Caco-2 (cell line): ENCODE measurements at regions not wholly inside any gene's neighbourhood (a gene's known extent, or its start where the extent isn't known, plus 50 kb on each side); places are given as distances from the start of the nearest gene placed in this dataset.
"Not testable (repeated sequence)": the region's sequence is repeated elsewhere in the genome, so short reads cannot be mapped to it uniquely, and the experiment has no call there.

Source experiments
- BruUV-seq: library from RNA; stranded (reverse); fragments of 400-500 nt; replicated peaks from 2 replicates; lab custom pipeline; 2021; lab: Mats Ljungman, UMichigan
- CTCF ChIA-PET: fragments of 300-600 bp; sonication (Branson Sonifier 250); formaldehyde crosslinking; loops from one replicate; lab custom pipeline; 2022; ENCODE audit warnings: antibody characterized with exemption; lab: Charles Lee
- POLR2A ChIA-PET: fragments of 300-600 bp; sonication (Branson Sonifier 250); formaldehyde crosslinking; loops from one replicate; lab custom pipeline; 2022; ENCODE audit warnings: antibody characterized with exemption; lab: Charles Lee
- DNase-seq, 2 experiments: peaks; one replicate each; pipeline versions ENCODE4 v3.0.0 to v3.0.0-alpha.2; 2020 to 2022
- H3K27me3 ChIP-seq: replicated peaks from 2 replicates; pipeline ENCODE4 v1.6.0; 2011; ENCODE audit warnings: low read length; ENCODE audit not compliant: control insufficient read depth, insufficient read depth
- H3K36me3 ChIP-seq: 2 replicates; pipeline ENCODE4 v1.5.1; 2011; ENCODE audit warnings: low read length; ENCODE audit not compliant: control insufficient read depth, insufficient read depth
- H3K4me1 ChIP-seq: fragments of 250-450 bp; sonication (Bioruptor Pico); 2 replicates; pipeline ENCODE4 v1.5.1; 2020; ENCODE audit warnings: mild to moderate bottlenecking
- H3K4me3 ChIP-seq: 2 replicates; pipeline ENCODE4 v1.5.1; 2011; ENCODE audit warnings: low read depth, mild to moderate bottlenecking, control low read depth, low read length
- H3K9me3 ChIP-seq: fragments of 250-450 bp; sonication (Bioruptor Pico); 2 replicates; pipeline ENCODE4 v1.5.1; 2020; ENCODE audit warnings: mild to moderate bottlenecking, moderate library complexity
- H3K27ac Mint-ChIP-seq: one replicate; pipeline ENCODE4 v1.8.0; 2022; ENCODE audit warnings: mixed read lengths; ENCODE audit not compliant: unreplicated experiment
- H3K27me3 Mint-ChIP-seq: one replicate; pipeline ENCODE4 v1.8.0; 2022; ENCODE audit warnings: mixed read lengths; ENCODE audit not compliant: insufficient read depth, unreplicated experiment
- H3K36me3 Mint-ChIP-seq: one replicate; pipeline ENCODE4 v1.8.0; 2022; ENCODE audit warnings: mild to moderate bottlenecking, mixed read lengths; ENCODE audit not compliant: insufficient read depth, unreplicated experiment
- H3K4me1 Mint-ChIP-seq: one replicate; pipeline ENCODE4 v1.8.0; 2022; ENCODE audit warnings: low read depth, mixed read lengths; ENCODE audit not compliant: unreplicated experiment
- H3K4me3 Mint-ChIP-seq: one replicate; pipeline ENCODE4 v1.8.0; 2022; ENCODE audit warnings: mild to moderate bottlenecking, moderate library complexity, mixed read lengths; ENCODE audit not compliant: unreplicated experiment
- H3K9me3 Mint-ChIP-seq: one replicate; pipeline ENCODE4 v1.8.0; 2022; ENCODE audit warnings: mixed read lengths; ENCODE audit not compliant: unreplicated experiment
- CTCF ChIP-seq, 2 experiments: fragments of 200-600 bp in 1 of 2; IDR thresholded peaks; 1 replicate in 1 of 2; 2 replicates in 1 of 2; pipeline versions ENCODE4 v1.5.1 to v1.8.0; 2011 to 2022; ENCODE audit warnings: antibody characterized with exemption in 1 of 2, control low read depth in 1 of 2, inconsistent platforms in 1 of 2, low read depth in 1 of 2, low read length in 1 of 2, mild to moderate bottlenecking in 1 of 2, moderate library complexity in 1 of 2; ENCODE audit not compliant: insufficient read depth in 1 of 2, severe bottlenecking in 1 of 2, unreplicated experiment in 1 of 2
- intact Hi-C: fragments of 100-400 bp; cut with micrococcal nuclease; formaldehyde crosslinking; loops from one replicate; pipeline ENCODE4 v1.10.0; 2022; ENCODE audit not compliant: unreplicated experiment

GRCh38 chr12:87338681-87339080 lies 690.5 kb downstream of the C12orf50 start:
- ChIA-PET CTCF (no interaction called here), POLR2A (no interaction called here)
- Mint-ChIP-seq H3K27me3 (no peaks in the 10 kb centered on the region), H3K36me3 (no peaks in the 10 kb centered on the region), H3K4me3 (no peak overlapping the region), H3K27ac (no peak overlapping the region), H3K9me3 (no peaks in the 10 kb centered on the region), H3K4me1 (no peaks in the 10 kb centered on the region)
- intact Hi-C loops: no loop called here
- H3K4me1 ChIP-seq: no peaks in the 10 kb centered on the region
- no peak for TF ChIP-seq CTCF (IDR thresholded peaks at IDR 0.05; ENCODE audit: insufficient read depth in 1 of 2, low read depth in 1 of 2, low read length in 1 of 2, severe bottlenecking in 1 of 2, unreplicated experiment in 1 of 2)
- no TSS peak for BruUV-seq
- no peak overlapping the region for H3K4me3 ChIP-seq
- H3K36me3 ChIP-seq: no peaks in the 10 kb centered on the region
- H3K27me3 ChIP-seq: no peaks in the 10 kb centered on the region
- H3K9me3 ChIP-seq: no peaks in the 10 kb centered on the region
- DNase-seq: no peak

GRCh38 chr12:87336814-87337336 lies 692.3 kb downstream of the C12orf50 start:
- H3K4me1 ChIP-seq: no peaks in the 10 kb centered on the region
- H3K4me3 ChIP-seq: no peak overlapping the region
- no peaks in the 10 kb centered on the region for H3K36me3 ChIP-seq
- TF ChIP-seq CTCF (IDR thresholded peaks at IDR 0.05; ENCODE audit: insufficient read depth in 1 of 2, low read depth in 1 of 2, low read length in 1 of 2, severe bottlenecking in 1 of 2, unreplicated experiment in 1 of 2): no peak
- Mint-ChIP-seq H3K4me1 (no peaks in the 10 kb centered on the region), H3K27me3 (no peaks in the 10 kb centered on the region), H3K4me3 (no peak overlapping the region), H3K36me3 (no peaks in the 10 kb centered on the region), H3K9me3 (no peaks in the 10 kb centered on the region), H3K27ac (no peak overlapping the region)
- no TSS peak for BruUV-seq
- H3K9me3 ChIP-seq: no peaks in the 10 kb centered on the region
- no peaks in the 10 kb centered on the region for H3K27me3 ChIP-seq
- intact Hi-C loops: no loop called here
- DNase-seq: no peak
- POLR2A ChIA-PET: no interaction called here
- CTCF ChIA-PET: no interaction called here

- Histone ChIP-seq H3K4me3 (no peak overlapping the region), H3K36me3 (no peaks in the 10 kb centered on the region), H3K4me1 (no peaks in the 10 kb centered on the region), H3K27me3 (no peaks in the 10 kb centered on the region), H3K9me3 (no peaks in the 10 kb centered on the region)
- no peaks in the 10 kb centered on the region for H3K4me1 Mint-ChIP-seq
- H3K9me3 Mint-ChIP-seq: no peaks in the 10 kb centered on the region
- H3K36me3 Mint-ChIP-seq: no peaks in the 10 kb centered on the region
- ChIA-PET POLR2A (no interaction called here), CTCF (no interaction called here)
- no peak for DNase-seq
- intact Hi-C loops: no loop called here
- no peak for TF ChIP-seq CTCF (IDR thresholded peaks at IDR 0.05; ENCODE audit: insufficient read depth in 1 of 2, low read depth in 1 of 2, low read length in 1 of 2, severe bottlenecking in 1 of 2, unreplicated experiment in 1 of 2)
- H3K27ac Mint-ChIP-seq: no peak overlapping the region
- no TSS peak for BruUV-seq
- H3K27me3 Mint-ChIP-seq: no peaks in the 10 kb centered on the region
- no peak overlapping the region for H3K4me3 Mint-ChIP-seq
These were observed 696.0 kb downstream of the C12orf50 start for GRCh38 chr12:87332987-87333726.

- H3K9me3 ChIP-seq, H3K4me1 Mint-ChIP-seq, POLR2A ChIA-PET, H3K27me3 Mint-ChIP-seq, H3K4me3 ChIP-seq, intact Hi-C loops, H3K36me3 Mint-ChIP-seq, CTCF ChIA-PET, H3K9me3 Mint-ChIP-seq, H3K4me3 Mint-ChIP-seq, H3K27ac Mint-ChIP-seq, DNase-seq, H3K4me1 ChIP-seq, H3K36me3 ChIP-seq, H3K27me3 ChIP-seq, BruUV-seq: not testable (repeated sequence)
These were observed 699.1 kb downstream of the C12orf50 start for GRCh38 chr12:87330071-87330555.
